Stomach (tissue), 8 donors: ENCODE measurements at regions not wholly inside any gene's neighbourhood (a gene's known extent, or its start where the extent isn't known, plus 50 kb on each side); places are given as distances from the start of the nearest gene placed in this dataset.

Source experiments
- DNase-seq, 2 donors: peaks; one replicate each; pipeline versions ENCODE4 v3.0.0 to v3.0.0-alpha.2; 2013 to 2019
- H3K27ac ChIP-seq, 5 donors: fragments of 200-600 bp in 4 of 5; sonication (generic) in 4 of 5; one replicate each; pipeline ENCODE4 v1.5.1; 2013 to 2019; ENCODE audit warnings: mild to moderate bottlenecking in 1 of 5, moderate library complexity in 1 of 5
- H3K27me3 ChIP-seq, 3 donors: fragments of 200-600 bp; sonication (generic); one replicate each; pipeline ENCODE4 v1.5.1; 2017 to 2019; ENCODE audit warnings: mixed run types in 1 of 3
- H3K36me3 ChIP-seq, 4 donors: fragments of 200-600 bp; sonication (generic); 1 replicate in 3 of 4; 2 replicates in 1 of 4; pipeline ENCODE4 v1.5.1; 2016 to 2019
- H3K4me1 ChIP-seq, 4 donors: fragments of 200-600 bp; sonication (generic); one replicate each; pipeline ENCODE4 v1.5.1; 2016 to 2019
- H3K4me3 ChIP-seq, 4 donors: fragments of 200-600 bp; sonication (generic) in 3 of 4; one replicate each; pipeline ENCODE4 v1.5.1; 2016 to 2019; ENCODE audit warnings: mild to moderate bottlenecking in 1 of 4
- H3K9me3 ChIP-seq, 4 donors: fragments of 200-600 bp; sonication (generic); one replicate each; pipeline ENCODE4 v1.5.1; 2016 to 2019
- CTCF ChIP-seq, 7 experiments: fragments of 450-650 bp in 4 of 7; fragments of 200-600 bp in 3 of 7; sonication (generic) in 3 of 7; IDR thresholded peaks; one replicate each; pipeline ENCODE4 v1.5.1; 2016 to 2019; ENCODE audit warnings: antibody characterized with exemption in 7 of 7, control low read depth in 2 of 7, mild to moderate bottlenecking in 1 of 7
- EP300 ChIP-seq: sonication (generic); formaldehyde crosslinking; IDR thresholded peaks from one replicate; pipeline ENCODE4 v1.6.1; 2017; ENCODE audit warnings: antibody characterized with exemption
- POLR2A ChIP-seq, 4 donors: fragments of 450-650 bp; IDR thresholded peaks; one replicate each; pipeline ENCODE4 v1.6.1; 2016; ENCODE audit warnings: antibody characterized with exemption in 4 of 4, control low read depth in 2 of 4, mild to moderate bottlenecking in 1 of 4, moderate library complexity in 1 of 4
- POLR2AphosphoS5 ChIP-seq, 3 donors: sonication (generic); formaldehyde crosslinking; IDR thresholded peaks; one replicate each; pipeline ENCODE4 v1.6.1; 2016; ENCODE audit warnings: antibody characterized with exemption in 3 of 3
- WGBS, 5 donors: extraction: QIAGEN DNeasy Blood & Tissue Kit in 3 of 5; methylation state at CpG; one replicate each; pipeline versions ENCODE4 v1.1.5 to v1.1.7; 2013 to 2018; 5-methylcytosine and 5-hydroxymethylcytosine counted together
- intact Hi-C: fragments of 100-400 bp; cut with DNase I; formaldehyde crosslinking; loops from one replicate; pipeline ENCODE4 v1.15.1; 2023; ENCODE audit warnings: low total_unique reads
- donor health status: healthy with polysubstance abuse.
- donor health status: Bipolar disorder and iron deficiency.
- donor health status: healthy.

- peaks cover 4 to 14% (median 10%) of the 10 kb centered on the region in 4 donors for H3K4me1 ChIP-seq
- no peaks in the 10 kb centered on the region for H3K36me3 ChIP-seq
Observed at GRCh38 chr3:34386309-34386708, 587.9 kb downstream of the PDCD6IP start.

GRCh38 chr3:34387826-34388564 is 589.6 kb downstream of the PDCD6IP start:
- 70 to 75% (median 72%) methylated on average over 7 of the region's 7 CpGs for WGBS, 5 donors

More at GRCh38 chr3:34386309-34386708, 587.9 kb downstream of the PDCD6IP start:
- intact Hi-C loops = no loop called here
- H3K27me3 ChIP-seq = no peaks in the 10 kb centered on the region
- H3K4me3 ChIP-seq = no peak overlapping the region
- no peak for DNase-seq
- H3K27ac ChIP-seq = no peak overlapping the region
- TF ChIP-seq POLR2A (IDR thresholded peaks at IDR 0.05) = no peak
- no peak for TF ChIP-seq EP300
- no peak for TF ChIP-seq CTCF (IDR thresholded peaks at IDR 0.05)
- no peak for TF ChIP-seq POLR2AphosphoS5 (IDR thresholded peaks at IDR 0.05)
- H3K9me3 ChIP-seq = no peaks in the 10 kb centered on the region

GRCh38 chr3:34388830-34389229 is 590.4 kb downstream of the PDCD6IP start:
- H3K9me3 ChIP-seq = no peaks in the 10 kb centered on the region
- WGBS, 5 donors = 73 to 85% (median 79%) methylated on average over 2 of the region's 2 CpGs
- DNase-seq = no peak
- no peak overlapping the region for H3K27ac ChIP-seq
- TF ChIP-seq POLR2AphosphoS5 (IDR thresholded peaks at IDR 0.05) (no peak), EP300 (no peak), POLR2A (IDR thresholded peaks at IDR 0.05) (no peak), CTCF (IDR thresholded peaks at IDR 0.05) (no peak)
- no peaks in the 10 kb centered on the region for H3K27me3 ChIP-seq
- no peak overlapping the region for H3K4me3 ChIP-seq
- intact Hi-C loops = no loop called here
- H3K36me3 ChIP-seq = no peaks in the 10 kb centered on the region
- no peaks in the 10 kb centered on the region for H3K4me1 ChIP-seq

More at GRCh38 chr3:34387826-34388564, 589.6 kb downstream of the PDCD6IP start:
- Histone ChIP-seq H3K4me3 (no peak overlapping the region), H3K9me3 (no peaks in the 10 kb centered on the region), H3K4me1 (no peaks in the 10 kb centered on the region), H3K27ac (no peak overlapping the region), H3K27me3 (no peaks in the 10 kb centered on the region), H3K36me3 (no peaks in the 10 kb centered on the region)
- intact Hi-C loops = no loop called here
- DNase-seq = peak in 1 of 2 donors; percentile 3
- no peak for TF ChIP-seq POLR2A (IDR thresholded peaks at IDR 0.05)
- peak in 3 of 7 experiments; percentile 6 to 22 (median 10) for TF ChIP-seq CTCF (IDR thresholded peaks at IDR 0.05)
- no peak for TF ChIP-seq POLR2AphosphoS5 (IDR thresholded peaks at IDR 0.05)

- Histone ChIP-seq H3K27me3 (no peaks in the 10 kb centered on the region), H3K4me1 (no peaks in the 10 kb centered on the region), H3K9me3 (peaks cover 0 to 11% (median 0%) of the 10 kb centered on the region in 4 donors), H3K36me3 (no peaks in the 10 kb centered on the region), H3K4me3 (no peak overlapping the region), H3K27ac (no peak overlapping the region)
- TF ChIP-seq POLR2A (IDR thresholded peaks at IDR 0.05) = no peak
- TF ChIP-seq POLR2AphosphoS5 (IDR thresholded peaks at IDR 0.05) = no peak
- TF ChIP-seq CTCF (IDR thresholded peaks at IDR 0.05) = no peak
- no peak for TF ChIP-seq EP300
- WGBS, 5 donors = 83 to 100% (median 91%) methylated on average over 2 of the region's 2 CpGs
- DNase-seq = no peak
- intact Hi-C loops = no loop called here
Observed at GRCh38 chr3:34394978-34395748, 596.7 kb downstream of the PDCD6IP start.
